HepG2 (cell line): ENCODE measurements at regions not wholly inside any gene's neighbourhood (a gene's known extent, or its start where the extent isn't known, plus 50 kb on each side); places are given as distances from the start of the nearest gene placed in this dataset.

Experiments used
- ATAC-seq: fragments of 200-7000 bp; cut with Tn5 transposase; 3 replicates; pipeline ENCODE4 v1.9.1; 2020; ENCODE audit warnings: mild to moderate bottlenecking, moderate library complexity
- BruUV-seq: library from RNA; stranded (reverse); fragments of 400-500 nt; replicated peaks from 2 replicates; lab custom pipeline; 2021; lab: Mats Ljungman, UMichigan
- CTCF ChIA-PET: fragments of 300-600 bp; formaldehyde crosslinking; extraction: SDS; loops from one replicate; lab custom pipeline; 2021; ENCODE audit warnings: low total read pairs, inconsistent platforms, low intra/inter-chr PET ratio; lab: Yijun Ruan, JAX
- POLR2A ChIA-PET: fragments of 350-600 bp; sonication (Branson Sonifier 250); formaldehyde crosslinking; loops from one replicate; lab custom pipeline; 2020; ENCODE audit warnings: antibody characterized with exemption, inconsistent platforms; lab: Yijun Ruan, JAX
- DNase-seq: peaks from one replicate; pipeline ENCODE4 v3.0.0-alpha.2; 2015; ENCODE audit warnings: low spot score
- FAIRE-seq: peaks from 3 replicates; lab custom pipeline; 2011; peaks lifted over from hg19 to GRCh38; lab: Jason Lieb, UNC
- H2AFZ ChIP-seq: one replicate; pipeline ENCODE4 v1.6.1; 2011; ENCODE audit warnings: low read length, inconsistent platforms
- H3K27ac ChIP-seq: fragments of 300-600 bp; 3 replicates; pipeline ENCODE4 v1.8.0; 2011; ENCODE audit warnings: mixed run types, mild to moderate bottlenecking, mixed read lengths, low read length, inconsistent platforms; ENCODE audit not compliant: insufficient read depth; ENCODE audit errors: extremely low read length
- H3K27me3 ChIP-seq, 2 experiments: fragments of 200-600 bp in 1 of 2; 2 replicates in 1 of 2; 3 replicates in 1 of 2; pipeline versions ENCODE4 v1.6.0 to v1.8.0; 2011; ENCODE audit warnings: low read length in 2 of 2, mild to moderate bottlenecking in 2 of 2, moderate library complexity in 2 of 2, inconsistent platforms in 1 of 2; ENCODE audit not compliant: insufficient read depth in 2 of 2, control insufficient read depth in 1 of 2
- H3K36me3 ChIP-seq, 2 experiments: fragments of 200-600 bp in 1 of 2; replicated peaks in 1 of 2; 2 replicates in 1 of 2; 3 replicates in 1 of 2; pipeline versions ENCODE4 v1.5.1 to v1.8.0; 2011; ENCODE audit warnings: low read length in 2 of 2, inconsistent platforms in 1 of 2; ENCODE audit not compliant: insufficient read depth in 2 of 2, control insufficient read depth in 1 of 2
- H3K4me1 ChIP-seq: 2 replicates; pipeline ENCODE4 v1.5.1; 2012; ENCODE audit warnings: low read length, inconsistent platforms; ENCODE audit not compliant: insufficient read depth
- H3K4me2 ChIP-seq: 2 replicates; pipeline ENCODE4 v1.6.0; 2011; ENCODE audit warnings: low read depth, low read length, inconsistent platforms
- H3K4me3 ChIP-seq, 3 experiments: fragments of 200-600 bp in 1 of 3; sonication (generic), shearing (Covaris generic) in 1 of 3; replicated peaks in 1 of 3; 2 replicates each; pipeline ENCODE4 v1.5.1; 2011 to 2016; ENCODE audit warnings: low read length in 3 of 3, inconsistent platforms in 2 of 3, low read depth in 2 of 3, mild to moderate bottlenecking in 2 of 3, control low read depth in 1 of 3, mixed read lengths in 1 of 3; ENCODE audit not compliant: insufficient read depth in 1 of 3
- H3K79me2 ChIP-seq: one replicate; pipeline ENCODE4 v1.6.1; 2011; ENCODE audit warnings: low read length, inconsistent platforms; ENCODE audit not compliant: insufficient read depth
- H3K9ac ChIP-seq: 2 replicates; pipeline ENCODE4 v1.6.0; 2011; ENCODE audit warnings: mild to moderate bottlenecking, low read depth, low read length, inconsistent platforms; ENCODE audit not compliant: insufficient read depth
- H3K9me3 ChIP-seq: 2 replicates; pipeline ENCODE4 v1.5.1; 2012; ENCODE audit warnings: mild to moderate bottlenecking, low read length
- H4K20me1 ChIP-seq: 2 replicates; pipeline ENCODE4 v1.6.0; 2011; ENCODE audit warnings: inconsistent platforms, mild to moderate bottlenecking, low read length, moderate library complexity; ENCODE audit not compliant: insufficient read depth
- ATF7 ChIP-seq, 2 experiments: fragments of 450-650 bp in 1 of 2; sonication (generic) in 1 of 2; formaldehyde crosslinking in 1 of 2; IDR thresholded peaks; 2 replicates each; pipeline versions ENCODE4 v1.4.0 to v1.6.1; 2016 to 2020; ENCODE audit warnings: antibody characterized with exemption in 1 of 2, mild to moderate bottlenecking in 1 of 2, missing genetic modification reagents in 1 of 2
- HNF1A ChIP-seq, 2 experiments: sonication (generic) in 1 of 2; formaldehyde crosslinking in 1 of 2; IDR thresholded peaks; 2 replicates each; pipeline versions ENCODE4 v1.4.0 to v1.6.1; 2016 to 2020; ENCODE audit warnings: borderline replicate concordance in 1 of 2, low read depth in 1 of 2, mild to moderate bottlenecking in 1 of 2, missing genetic modification reagents in 1 of 2
- WGBS: methylation state at CpG from one replicate; pipeline ENCODE4 v1.1.6; 2017; ENCODE audit warnings: low lambda C conversion rate; 5-methylcytosine and 5-hydroxymethylcytosine counted together
- in situ Hi-C: cut with HindIII; loops from 2 replicates; pipeline ENCODE4 v1.10.0; 2017; ENCODE audit warnings: low pct_unique_long_range_greater_than_20kb; ENCODE audit not compliant: extremely low pct_ligation_motif_present
- intact Hi-C: fragments of 100-400 bp; cut with micrococcal nuclease; formaldehyde crosslinking; loops from one replicate; pipeline ENCODE4 v1.10.0; 2022; ENCODE audit not compliant: unreplicated experiment

DNA sequence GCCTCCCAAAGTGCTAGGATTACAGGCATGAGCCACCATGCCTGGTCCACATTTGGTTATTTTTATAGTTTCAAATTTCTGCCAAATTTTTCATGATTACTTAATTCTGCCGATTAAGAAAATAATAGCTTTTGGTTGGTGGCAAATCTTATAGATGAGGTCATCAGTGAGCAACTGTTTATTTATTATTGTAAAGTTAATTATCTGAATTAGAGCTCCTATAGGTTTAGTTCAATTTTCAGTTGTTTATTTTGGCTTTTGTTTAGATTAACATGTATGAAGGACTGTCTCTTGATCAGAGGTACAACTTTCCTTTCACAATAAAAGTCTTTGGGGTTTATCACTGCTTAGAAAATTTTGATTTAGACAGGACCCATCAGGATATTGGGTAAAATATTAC lies 262.2 kb downstream of the SLC7A11 start:
- H3K4me3 ChIP-seq, result no peak overlapping the region
- in situ Hi-C loops, result no loop called here
- no peak for ATAC-seq
- no peak overlapping the region for H2AFZ ChIP-seq
- ChIA-PET POLR2A (no interaction called here), CTCF (no interaction called here)
- no peak for DNase-seq
- no peaks in the 10 kb centered on the region for H3K9me3 ChIP-seq
- no TSS peak for BruUV-seq
- no peaks in the 10 kb centered on the region for H4K20me1 ChIP-seq
- no peak overlapping the region for H3K9ac ChIP-seq
- no peaks in the 10 kb centered on the region for H3K27me3 ChIP-seq
- H3K27ac ChIP-seq, result no peak overlapping the region
- no peaks in the 10 kb centered on the region for H3K79me2 ChIP-seq
- no peaks in the 10 kb centered on the region for H3K36me3 ChIP-seq
- WGBS, result 97% methylated on average over 1 of the region's 1 CpG
- no peak for FAIRE-seq
- no peak overlapping the region for H3K4me2 ChIP-seq
- TF ChIP-seq ATF7 (IDR thresholded peaks at IDR 0.05) (peak; percentile 46; the same call in 1 of the 2 replicates), ATF7 (CRISPR knock-in tag; IDR thresholded peaks at IDR 0.05) (no peak), HNF1A (IDR thresholded peaks at IDR 0.05; ENCODE audit: low read depth) (no peak), HNF1A (CRISPR knock-in tag; IDR thresholded peaks at IDR 0.05; ENCODE audit: borderline replicate concordance) (no peak)
- H3K4me1 ChIP-seq, result no peaks in the 10 kb centered on the region
- intact Hi-C loops, result no loop called here
